ENCODE measurements at regions not wholly inside any gene's neighbourhood (a gene's known extent, or its start where the extent isn't known, plus 50 kb on each side); places are given as distances from the start of the nearest gene placed in this dataset.

- TF ChIP-seq HDAC2 (IDR thresholded peaks at IDR 0.05; ENCODE audit: borderline replicate concordance in 1 of 2, low read depth in 2 of 2, low read length in 2 of 2) (no peak), RFX5 (IDR thresholded peaks at IDR 0.05; ENCODE audit: borderline replicate concordance, low read depth, low read length) (no peak), MAX (IDR thresholded peaks at IDR 0.05) (no peak), SP2 (IDR thresholded peaks at IDR 0.05; ENCODE audit: low read length) (no peak), EP300 (IDR thresholded peaks at IDR 0.05; ENCODE audit: borderline replicate concordance in 1 of 2, low read depth in 2 of 2, low read length in 2 of 2) (no peak), POU5F1 (IDR thresholded peaks at IDR 0.05; ENCODE audit: low read depth, low read length) (no peak)
These were observed 138.8 kb downstream of the DAD1 start (continued) for GRCh38 chr14:22450266-22450665.
